ENCODE measurements at regions not wholly inside any gene's neighbourhood (a gene's known extent, or its start where the extent isn't known, plus 50 kb on each side); places are given as distances from the start of the nearest gene placed in this dataset.
A peak's percentile ranks its signal among the peaks of the same experiment; 100 is the strongest.

GRCh38 chr12:124713436-124714082, 146.1 kb upstream of the NCOR2 start (continued):
- no peak; the same call in 1 of the 2 replicates for TF ChIP-seq ZBTB40 (IDR thresholded peaks at IDR 0.05; ENCODE audit: borderline replicate concordance)
- peak; percentile 75 for TF ChIP-seq BCL3 (IDR thresholded peaks at IDR 0.05; ENCODE audit: borderline replicate concordance, insufficient read depth, low read depth, low read length, poor library complexity, severe bottlenecking)
- TF ChIP-seq ZNF687 (IDR thresholded peaks at IDR 0.05) = no peak
- no peak for TF ChIP-seq IRF3 (IDR thresholded peaks at IDR 0.05)
- 0 out of 2 replicates have a peak, but pooled peaks have one; percentile 33 for TF ChIP-seq ASH2L (IDR thresholded peaks at IDR 0.05; ENCODE audit: borderline replicate concordance, low read depth)
- peak; percentile 85; the same call in 1 of the 2 replicates for TF ChIP-seq TCF3 (IDR thresholded peaks at IDR 0.05; ENCODE audit: borderline replicate concordance, insufficient read depth, low read depth, low read length)
- peak; percentile 74 for TF ChIP-seq SP1 (IDR thresholded peaks at IDR 0.05; ENCODE audit: low read depth, low read length)
- TF ChIP-seq LARP7 (IDR thresholded peaks at IDR 0.05) = no peak
- peak; percentile 86 for TF ChIP-seq RELB (IDR thresholded peaks at IDR 0.05; ENCODE audit: low read depth)
- peak; percentile 70 for TF ChIP-seq CBFB (IDR thresholded peaks at IDR 0.05; ENCODE audit: low read depth)
- no peak for TF ChIP-seq ZBTB11 (CRISPR knock-in tag; IDR thresholded peaks at IDR 0.05)
